Keratinocyte (primary cell): ENCODE measurements at regions not wholly inside any gene's neighbourhood (a gene's known extent, or its start where the extent isn't known, plus 50 kb on each side); places are given as distances from the start of the nearest gene placed in this dataset.

Experiments used
- DNase-seq: peaks from one replicate; pipeline ENCODE4 v3.0.0-alpha.2; 2011; ENCODE audit warnings: low read depth, missing footprints, low spot score
- FAIRE-seq: peaks from 2 replicates; lab custom pipeline; 2011; peaks lifted over from hg19 to GRCh38; lab: Jason Lieb, UNC
- H2AFZ ChIP-seq: 2 replicates; pipeline ENCODE4 v1.6.0; 2012; ENCODE audit warnings: low read length, control low read depth, inconsistent platforms; ENCODE audit not compliant: control insufficient read depth
- H3K27ac ChIP-seq: 2 replicates; pipeline ENCODE4 v1.5.1; 2011; ENCODE audit warnings: low read length; ENCODE audit not compliant: control insufficient read depth, insufficient read depth
- H3K27me3 ChIP-seq: 3 replicates; pipeline ENCODE4 v1.6.0; 2011; ENCODE audit warnings: low read length; ENCODE audit not compliant: control insufficient read depth, insufficient read depth; ENCODE audit errors: extremely low read depth
- H3K36me3 ChIP-seq, 2 experiments: 2 replicates in 1 of 2; 3 replicates in 1 of 2; pipeline ENCODE4 v1.5.1; 2011; ENCODE audit warnings: low read length in 2 of 2, mild to moderate bottlenecking in 1 of 2; ENCODE audit not compliant: control insufficient read depth in 2 of 2, insufficient read depth in 2 of 2; ENCODE audit errors: extremely low read depth in 1 of 2
- H3K4me1 ChIP-seq: 3 replicates; pipeline ENCODE4 v1.5.1; 2011; ENCODE audit warnings: low read length; ENCODE audit not compliant: control insufficient read depth, insufficient read depth; ENCODE audit errors: extremely low read depth
- H3K4me2 ChIP-seq: 3 replicates; pipeline ENCODE4 v1.6.0; 2011; ENCODE audit warnings: low read depth, low read length; ENCODE audit not compliant: control insufficient read depth, insufficient read depth; ENCODE audit errors: extremely low read depth
- H3K4me3 ChIP-seq, 3 experiments: fragments of 200-600 bp in 1 of 3; sonication (generic) in 1 of 3; 2 replicates in 2 of 3; 3 replicates in 1 of 3; pipeline ENCODE4 v1.5.1; 2011 to 2016; ENCODE audit warnings: low read length in 3 of 3, mild to moderate bottlenecking in 3 of 3, control low read depth in 2 of 3, inconsistent platforms in 1 of 3, low read depth in 1 of 3, mixed read lengths in 1 of 3, mixed run types in 1 of 3, moderate library complexity in 1 of 3; ENCODE audit not compliant: control insufficient read depth in 2 of 3, insufficient read depth in 2 of 3; ENCODE audit errors: extremely low read depth in 1 of 3
- H3K79me2 ChIP-seq: 2 replicates; pipeline ENCODE4 v1.6.0; 2012; ENCODE audit warnings: low read length; ENCODE audit not compliant: control insufficient read depth, insufficient read depth
- H3K9ac ChIP-seq: 3 replicates; pipeline ENCODE4 v1.6.0; 2011; ENCODE audit warnings: low read length; ENCODE audit not compliant: control insufficient read depth, insufficient read depth; ENCODE audit errors: extremely low read depth
- H3K9me1 ChIP-seq: 3 replicates; pipeline ENCODE4 v1.6.0; 2011; ENCODE audit warnings: low read length; ENCODE audit not compliant: control insufficient read depth, insufficient read depth; ENCODE audit errors: extremely low read depth
- H3K9me3 ChIP-seq: 2 replicates; pipeline ENCODE4 v1.5.1; 2012; ENCODE audit warnings: low read depth, low read length; ENCODE audit not compliant: control insufficient read depth
- H4K20me1 ChIP-seq: 3 replicates; pipeline ENCODE4 v1.6.0; 2011; ENCODE audit warnings: low read length; ENCODE audit not compliant: control insufficient read depth, insufficient read depth; ENCODE audit errors: extremely low read depth
- CTCF ChIP-seq, 3 experiments: IDR thresholded peaks in 1 of 3; conservative IDR thresholded peaks in 1 of 3; optimal IDR thresholded peaks in 1 of 3; 2 replicates in 2 of 3; 3 replicates in 1 of 3; pipeline versions ENCODE3 to v1.5.1; 2011; ENCODE audit warnings: low read length in 3 of 3, mild to moderate bottlenecking in 3 of 3, moderate library complexity in 2 of 3, control low read depth in 1 of 3, inconsistent platforms in 1 of 3; ENCODE audit not compliant: insufficient read depth in 2 of 3; ENCODE audit errors: extremely low read depth in 1 of 3
- EZH2 ChIP-seq: IDR thresholded peaks from one replicate; pipeline ENCODE4 v1.6.1; 2012; ENCODE audit warnings: inconsistent platforms, mild to moderate bottlenecking, low read length, moderate library complexity
- dilution Hi-C: fragments of 300-500 bp; cut with MboI; formaldehyde crosslinking; loops from one replicate; pipeline ENCODE4 v1.7.0; 2020; ENCODE audit warnings: low sequenced_read_pairs; ENCODE audit not compliant: extremely low pct_ligation_motif_present

GRCh38 chr18:75618146-75618545 lies 190.6 kb upstream of the SMIM21 start:
- H3K4me2 ChIP-seq = no peak overlapping the region
- H3K27ac ChIP-seq = no peak overlapping the region
- H4K20me1 ChIP-seq = no peaks in the 10 kb centered on the region
- FAIRE-seq = no peak
- dilution Hi-C loops = no loop called here
- H3K4me3 ChIP-seq = no peak overlapping the region
- no peak overlapping the region for H2AFZ ChIP-seq
- TF ChIP-seq EZH2 = no peak
- no peak for TF ChIP-seq CTCF (optimal IDR thresholded peaks at IDR 0.05 in 1 of 3, IDR thresholded peaks at IDR 0.05 in 1 of 3, conservative IDR thresholded peaks at IDR 0.05 in 1 of 3; ENCODE audit: extremely low read depth in 1 of 3, insufficient read depth in 2 of 3, low read length in 3 of 3)
- no peaks in the 10 kb centered on the region for H3K79me2 ChIP-seq
- no peaks in the 10 kb centered on the region for H3K9me1 ChIP-seq
- H3K4me1 ChIP-seq = no peaks in the 10 kb centered on the region
- peaks cover 3% of the 10 kb centered on the region for H3K9me3 ChIP-seq
- no peaks in the 10 kb centered on the region for H3K27me3 ChIP-seq
- H3K9ac ChIP-seq = no peak overlapping the region
- no peak for DNase-seq
- H3K36me3 ChIP-seq = no peaks in the 10 kb centered on the region

- Histone ChIP-seq H3K9me3 (no peaks in the 10 kb centered on the region), H3K36me3 (no peaks in the 10 kb centered on the region), H3K4me3 (no peak overlapping the region), H3K27me3 (no peaks in the 10 kb centered on the region), H4K20me1 (no peaks in the 10 kb centered on the region), H2AFZ (no peak overlapping the region), H3K27ac (no peak overlapping the region), H3K9me1 (no peaks in the 10 kb centered on the region), H3K9ac (no peak overlapping the region), H3K4me1 (no peaks in the 10 kb centered on the region), H3K79me2 (no peaks in the 10 kb centered on the region), H3K4me2 (no peak overlapping the region)
- TF ChIP-seq CTCF (optimal IDR thresholded peaks at IDR 0.05 in 1 of 3, IDR thresholded peaks at IDR 0.05 in 1 of 3, conservative IDR thresholded peaks at IDR 0.05 in 1 of 3; ENCODE audit: extremely low read depth in 1 of 3, insufficient read depth in 2 of 3, low read length in 3 of 3) (no peak), EZH2 (no peak)
- DNase-seq (no peak), FAIRE-seq (no peak)
- dilution Hi-C loops = no loop called here
Observed at GRCh38 chr18:75612456-75612855, 185.0 kb upstream of the SMIM21 start.
